KG1 (cell line): ENCODE measurements at regions not wholly inside any gene's neighbourhood (a gene's known extent, or its start where the extent isn't known, plus 50 kb on each side); places are given as distances from the start of the nearest gene placed in this dataset.
"Not testable (repeated sequence)": the region's sequence is repeated elsewhere in the genome, so short reads cannot be mapped to it uniquely, and the experiment has no call there.

Source experiments
- DNase-seq: peaks from one replicate; lab custom pipeline; 2025; lab: John Stamatoyannopoulos, UW

- no peak for DNase-seq
Observed at GRCh38 chr18:78505851-78506461, 473.7 kb upstream of the SALL3 start.

- DNase-seq: no peak
Observed at GRCh38 chr18:78507217-78507616, 472.4 kb upstream of the SALL3 start.

DNA sequence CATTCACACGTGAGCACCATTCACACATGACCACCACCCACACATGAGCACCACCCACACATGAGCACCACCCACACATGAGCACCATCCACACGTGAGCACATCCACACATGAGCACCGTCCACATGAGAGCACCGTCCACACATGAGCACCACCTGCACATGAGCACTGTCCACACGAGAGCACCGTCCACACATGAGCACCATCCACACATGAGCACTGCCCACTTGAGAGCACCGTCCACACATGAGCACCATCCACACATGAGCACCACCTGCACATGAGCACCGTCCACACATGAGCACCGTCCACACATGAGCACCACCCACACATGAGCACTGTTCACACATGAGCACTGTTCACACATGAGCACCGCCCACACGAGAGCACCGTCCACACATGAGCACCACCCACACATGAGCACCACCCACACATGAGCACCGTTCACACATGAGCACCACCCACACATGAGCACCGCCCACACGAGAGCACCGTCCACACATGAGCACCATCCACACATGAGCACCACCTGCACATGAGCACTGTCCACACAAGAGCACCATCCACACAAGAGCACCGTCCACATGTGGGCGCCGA lies 471.3 kb upstream of the SALL3 start:
- not testable (repeated sequence) for DNase-seq

GRCh38 chr18:78510091-78510490 lies 469.5 kb upstream of the SALL3 start:
- no peak for DNase-seq

GRCh38 chr18:78510636-78511035 lies 469.0 kb upstream of the SALL3 start:
- DNase-seq: no peak

DNA sequence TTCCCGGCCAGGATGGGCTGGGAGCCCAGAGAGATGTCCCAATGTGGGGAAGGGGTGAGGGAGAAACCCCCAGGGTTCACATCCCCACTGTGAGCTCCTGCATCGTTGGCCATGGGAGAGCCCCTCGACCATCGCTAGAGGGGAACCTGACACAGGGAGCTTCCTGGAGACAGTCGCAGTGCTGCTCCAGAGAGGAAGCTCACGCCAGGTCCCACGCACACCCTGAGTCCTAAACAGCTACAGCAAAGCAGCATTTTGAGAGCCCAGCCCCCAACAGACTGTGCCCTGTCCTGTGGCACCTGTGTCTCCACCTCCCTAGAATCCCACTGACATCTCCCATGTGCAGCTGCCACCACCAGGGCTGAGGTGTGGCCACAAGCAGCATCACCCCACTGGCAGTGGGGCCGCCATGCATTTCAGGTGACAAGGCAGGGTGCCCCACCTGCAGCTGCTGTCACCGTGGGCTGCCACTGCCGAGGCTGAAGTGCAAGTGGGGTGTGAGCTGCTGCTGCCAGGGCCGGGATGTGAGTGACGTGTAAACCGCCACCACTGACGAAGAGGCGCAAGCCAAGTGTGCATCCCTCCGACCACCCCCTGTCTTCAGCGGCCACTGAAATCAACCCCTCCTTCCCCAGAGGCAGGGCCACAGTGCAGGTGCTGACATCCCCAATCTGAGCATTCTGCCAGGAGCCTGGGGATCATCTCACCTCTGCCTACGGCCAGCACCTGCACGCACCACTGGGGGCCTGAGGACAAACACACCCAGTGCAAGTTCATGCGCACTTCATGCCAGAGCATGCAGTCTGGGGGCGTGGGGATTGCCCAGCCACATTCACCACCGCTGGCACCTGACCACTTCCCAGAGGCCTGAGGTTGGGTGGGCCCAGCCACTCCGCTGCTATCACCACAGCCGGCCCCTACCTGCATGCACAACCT lies 467.7 kb upstream of the SALL3 start:
- DNase-seq: no peak

GRCh38 chr18:78514910-78515670 lies 464.5 kb upstream of the SALL3 start:
- DNase-seq: no peak

DNA sequence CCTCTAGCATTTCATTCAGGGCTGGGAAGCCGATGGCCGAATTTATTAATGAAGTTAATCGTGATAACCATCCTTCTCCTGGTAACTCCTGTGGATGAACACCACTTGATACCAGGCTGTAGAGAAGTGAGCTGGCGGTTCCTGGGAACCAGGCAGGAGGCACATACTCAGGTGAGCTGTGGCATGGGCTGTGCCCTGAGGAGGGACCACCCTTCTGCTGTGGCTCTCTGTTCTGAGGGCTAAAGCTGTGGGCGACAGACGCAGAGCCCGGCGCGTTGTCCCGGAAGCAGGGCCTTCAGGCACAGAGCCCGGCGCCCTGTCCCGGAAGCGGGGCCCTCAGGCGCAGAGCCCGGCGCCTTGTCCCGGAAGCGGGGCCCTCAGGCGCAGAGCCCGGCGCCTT lies 462.3 kb upstream of the SALL3 start:
- no peak for DNase-seq

- DNase-seq: no peak
Observed at GRCh38 chr18:78517973-78518372, 461.6 kb upstream of the SALL3 start.

- DNase-seq: no peak
Observed at GRCh38 chr18:78518805-78519204, 460.8 kb upstream of the SALL3 start.

- no peak for DNase-seq
Observed at GRCh38 chr18:78519394-78520062, 460.1 kb upstream of the SALL3 start.

- no peak for DNase-seq
Observed at GRCh38 chr18:78521136-78521535, 458.5 kb upstream of the SALL3 start.

DNA sequence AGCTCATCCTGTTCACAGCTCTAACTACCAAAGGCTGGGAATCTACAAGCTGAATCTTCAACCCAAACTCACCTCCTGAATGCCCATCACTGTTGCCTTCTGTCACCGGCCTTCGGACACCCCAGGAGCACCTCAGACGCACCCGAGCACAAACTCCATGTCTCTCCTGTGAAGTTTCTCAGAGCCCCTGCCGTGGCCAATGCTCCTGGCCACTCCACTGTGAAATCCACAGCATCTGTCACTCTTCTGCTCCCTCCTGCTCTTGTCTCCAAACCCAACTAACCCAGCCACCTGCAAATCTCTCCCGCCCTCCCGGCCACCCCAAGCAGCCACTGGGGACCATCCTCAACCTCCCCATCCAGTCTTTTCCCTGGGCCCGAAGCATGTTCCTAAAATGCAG lies 457.9 kb upstream of the SALL3 start:
- no peak for DNase-seq

DNA sequence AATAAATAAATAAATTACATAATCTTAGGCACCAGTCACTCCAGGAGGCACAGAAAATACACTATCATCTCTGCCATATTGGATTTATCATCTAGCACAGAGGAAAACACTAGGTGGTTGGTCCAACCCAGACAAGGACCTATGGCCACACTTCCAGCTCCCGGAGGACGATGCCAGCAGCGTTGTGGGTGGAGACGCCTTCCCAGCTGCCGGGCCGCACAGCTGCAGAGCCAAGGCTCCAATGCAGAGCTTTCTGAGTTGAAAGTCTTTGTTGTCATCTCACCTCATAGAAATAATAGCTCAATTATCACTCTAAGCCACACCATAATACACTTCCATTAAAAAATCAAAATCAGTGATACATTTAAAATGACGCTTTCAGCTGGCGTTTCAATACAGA lies 457.1 kb upstream of the SALL3 start:
- DNase-seq: no peak

DNA sequence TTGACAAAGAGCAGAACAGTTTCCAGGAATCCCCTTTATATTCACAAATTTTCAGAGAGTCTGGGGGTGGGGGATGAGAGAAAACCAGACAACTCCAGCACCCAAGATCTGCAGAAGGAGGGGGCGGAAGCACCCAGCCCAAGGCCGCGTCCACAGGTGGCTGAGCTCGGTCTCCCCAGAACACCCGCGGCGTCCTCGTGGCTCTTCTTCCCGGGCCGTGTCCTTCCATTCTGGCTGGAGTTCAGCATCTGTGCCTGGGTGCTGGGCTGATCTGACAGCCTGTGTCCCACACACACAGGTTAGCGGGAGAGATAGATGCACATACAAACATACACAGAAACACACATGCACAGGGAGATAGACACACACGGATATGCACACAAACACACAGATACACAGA lies 455.8 kb upstream of the SALL3 start:
- DNase-seq: no peak

DNA sequence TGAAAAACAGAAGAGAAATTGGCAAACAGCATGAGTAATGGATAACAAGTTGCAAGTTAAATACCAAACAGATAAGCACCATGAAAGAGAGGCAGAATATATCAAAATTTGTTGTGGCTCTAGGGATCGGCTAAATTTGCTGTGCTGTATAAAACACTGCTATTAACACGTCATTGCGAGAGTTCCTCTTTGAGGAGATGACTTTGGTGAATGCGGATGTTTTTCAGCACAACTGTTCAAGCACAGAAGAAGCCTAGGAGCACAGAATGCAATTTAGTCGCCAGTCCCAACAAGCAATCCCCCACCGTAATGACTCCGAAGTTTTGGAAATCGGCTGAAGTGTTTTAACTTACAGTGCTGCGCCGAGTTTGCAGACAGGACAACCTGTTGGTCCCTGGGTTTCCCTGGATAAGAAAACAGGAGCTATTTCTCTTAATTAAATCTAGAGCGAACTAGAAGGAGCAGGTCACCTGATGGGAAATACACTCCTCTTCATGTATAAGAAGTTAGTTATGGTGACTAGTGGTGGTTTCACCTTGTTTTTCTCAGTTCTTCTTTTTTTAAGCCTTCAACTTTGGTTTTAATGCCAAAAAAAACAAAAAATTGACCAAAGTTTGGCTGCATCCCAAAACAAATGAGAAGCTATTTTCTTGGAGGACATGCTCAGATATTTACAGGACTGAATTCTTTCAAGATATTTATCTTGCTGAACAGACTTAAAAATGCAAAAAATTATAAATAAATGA lies 454.1 kb upstream of the SALL3 start:
- DNase-seq: no peak

- DNase-seq: no peak
Observed at GRCh38 chr18:78526275-78526674, 453.3 kb upstream of the SALL3 start.

DNA sequence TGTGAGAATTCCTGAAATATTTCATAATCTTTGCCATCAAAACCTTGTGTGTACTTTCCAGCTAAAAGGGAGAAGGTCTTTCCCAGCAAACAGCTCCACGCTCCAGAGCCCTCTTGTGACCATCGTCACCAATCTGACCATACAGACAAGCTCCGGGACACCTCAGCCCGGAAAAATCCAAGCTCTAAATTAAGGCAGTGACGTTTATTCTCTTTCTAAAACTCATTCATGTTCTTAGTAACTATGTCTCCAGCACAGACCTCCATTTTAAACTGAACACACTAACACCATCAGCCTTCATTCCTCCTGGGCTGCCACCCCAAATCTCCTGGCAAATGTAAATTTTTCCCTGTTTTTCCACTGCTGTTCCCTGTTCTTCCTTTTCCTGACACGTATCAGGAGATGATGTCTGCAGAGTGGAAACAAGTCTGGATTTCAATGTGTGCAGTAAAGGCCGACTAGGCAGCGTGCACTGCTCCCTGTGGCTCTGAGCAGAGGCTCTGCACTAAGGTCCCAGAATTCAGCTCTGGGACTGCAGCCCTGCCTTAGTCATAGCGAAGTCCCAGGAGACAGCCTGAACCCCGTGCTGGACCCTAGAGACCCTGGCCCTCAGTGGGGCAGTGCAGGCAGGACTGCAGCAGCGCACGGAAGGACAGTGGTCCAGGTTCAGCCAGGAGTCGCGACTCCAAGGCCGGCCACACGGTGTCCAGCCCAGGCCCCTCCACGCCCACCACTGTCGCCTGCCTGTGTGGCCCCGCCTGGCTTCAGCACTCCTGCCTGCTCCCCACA lies 452.5 kb upstream of the SALL3 start:
- DNase-seq: no peak

DNA sequence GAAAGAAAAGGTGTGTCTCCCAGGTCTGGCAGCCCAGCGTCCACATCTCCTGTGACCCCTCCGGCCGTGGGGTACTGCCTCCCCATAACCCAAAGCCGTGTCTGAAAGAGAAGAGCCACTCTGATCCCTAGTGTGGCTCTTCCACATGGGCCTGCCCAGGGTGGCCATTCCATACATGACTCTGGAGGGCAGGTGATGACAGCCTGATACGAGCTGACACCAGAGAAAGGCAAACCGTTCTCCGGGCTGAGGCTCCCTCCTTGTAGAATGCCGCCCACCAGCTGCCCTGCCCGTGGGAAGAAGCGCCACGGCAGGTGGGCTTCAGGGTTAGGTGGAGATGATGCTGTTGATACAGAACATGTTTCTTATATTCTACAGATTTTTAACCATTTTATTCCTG lies 451.6 kb upstream of the SALL3 start:
- DNase-seq: no peak
